Pancreas (tissue), 10 donors: ENCODE measurements at regions not wholly inside any gene's neighbourhood (a gene's known extent, or its start where the extent isn't known, plus 50 kb on each side); places are given as distances from the start of the nearest gene placed in this dataset.

Source experiments
- ATAC-seq, 4 donors: fragments of 200-7000 bp; cut with Tn5 transposase; one replicate each; pipeline versions ENCODE4 v1.8.0 to v1.9.1; 2020; ENCODE audit warnings: mild to moderate bottlenecking in 4 of 4, moderate library complexity in 4 of 4
- DNase-seq, 6 donors: peaks; one replicate each; pipeline ENCODE4 v3.0.0-alpha.2; 2020
- FAIRE-seq: peaks from 2 replicates; lab custom pipeline; 2012; peaks lifted over from hg19 to GRCh38; lab: Jason Lieb, UNC
- H3K27ac ChIP-seq, 4 donors: fragments of 200-600 bp; sonication (generic); 1 replicate in 3 of 4; 2 replicates in 1 of 4; pipeline versions ENCODE4 v1.5.0 to v1.8.0; 2020
- H3K27me3 ChIP-seq, 4 donors: fragments of 200-600 bp; one replicate each; pipeline ENCODE4 v1.8.0; 2021
- H3K36me3 ChIP-seq, 3 donors: fragments of 200-600 bp; sonication (generic) in 1 of 3; one replicate each; pipeline versions ENCODE4 v1.5.0 to v1.8.0; 2020 to 2021
- H3K4me1 ChIP-seq, 3 donors: fragments of 200-600 bp; one replicate each; pipeline ENCODE4 v1.8.0; 2021
- H3K4me3 ChIP-seq, 4 donors: fragments of 200-600 bp; sonication (generic) in 2 of 4; one replicate each; pipeline versions ENCODE4 v1.5.0 to v1.8.0; 2020 to 2021
- H3K9me3 ChIP-seq, 4 donors: fragments of 200-600 bp; one replicate each; pipeline ENCODE4 v1.8.0; 2021
- CTCF ChIP-seq, 4 donors: fragments of 200-600 bp; sonication (generic) in 3 of 4; IDR thresholded peaks; one replicate each; pipeline versions ENCODE4 v1.5.0 to v1.8.0; 2021; ENCODE audit warnings: antibody characterized with exemption in 4 of 4
- WGBS, 2 donors: extraction: QIAGEN DNeasy Blood & Tissue Kit; methylation state at CpG; one replicate each; pipeline ENCODE4 v1.1.7; 2013; 5-methylcytosine and 5-hydroxymethylcytosine counted together
- intact Hi-C, 3 donors: fragments of 100-400 bp; cut with DNase I; formaldehyde crosslinking; loops; one replicate each; pipeline versions ENCODE4 v1.11.1 to v1.14.2; 2022
- donor health status: healthy with polysubstance abuse.
- donor health status: DM: no; HTN: no; CAD: no; lungs with moderate emphysema.
- donor health status: DM: no; HTN: no; CAD: no.
- donor health status: control.
- donor health status: control.
- donor health status: Bipolar disorder and iron deficiency.
- donor health status: DM: yes; HTN: yes; CAD: no.
- donor health status: DM: no; HTN: no; CAD: no.
- donor health status: DM: no; HTN: no; CAD: no.
- donor health status: DM: yes; HTN: yes; CAD: no.

- no peak for FAIRE-seq
- Histone ChIP-seq H3K27ac (no peak overlapping the region), H3K4me3 (no peak overlapping the region), H3K9me3 (no peaks in the 10 kb centered on the region), H3K36me3 (no peaks in the 10 kb centered on the region), H3K27me3 (no peaks in the 10 kb centered on the region), H3K4me1 (no peaks in the 10 kb centered on the region)
- no peak for ATAC-seq
- intact Hi-C loops = no loop called here
- 63 to 66% methylated on average over 4 of the region's 4 CpGs for WGBS, 2 donors
- TF ChIP-seq CTCF (IDR thresholded peaks at IDR 0.05) = no peak
- no peak for DNase-seq
Measured at GRCh38 chr20:55472704-55473103, 532.6 kb downstream of the CBLN4 start.

- FAIRE-seq = no peak
- 35 to 50% methylated on average over 7 of the region's 7 CpGs for WGBS, 2 donors
Measured at GRCh38 chr20:55471052-55472006, 534.0 kb downstream of the CBLN4 start.

DNA sequence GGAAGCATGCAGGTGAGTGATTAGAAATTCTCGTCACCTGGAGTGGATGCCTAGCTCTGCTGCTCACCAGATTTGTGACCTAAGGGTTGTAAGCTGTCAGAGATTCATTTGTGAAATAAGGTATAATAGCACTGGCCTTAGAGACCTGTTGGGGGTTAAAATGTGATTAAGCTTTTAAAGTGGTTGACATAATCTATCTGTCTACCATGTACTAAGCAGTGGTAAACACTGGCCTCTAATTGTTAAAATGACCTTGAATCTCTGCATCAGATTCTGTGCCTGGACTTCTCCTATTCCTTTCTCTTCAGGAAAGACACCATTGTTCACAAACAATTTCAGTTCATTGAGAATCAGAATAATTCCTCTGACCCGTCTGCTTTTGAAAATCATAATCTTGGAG lies 536.2 kb downstream of the CBLN4 start:
- DNase-seq (no peak), ATAC-seq (no peak), FAIRE-seq (no peak)
- H3K36me3 ChIP-seq = no peaks in the 10 kb centered on the region
- no peaks in the 10 kb centered on the region for H3K9me3 ChIP-seq
- no peak for TF ChIP-seq CTCF (IDR thresholded peaks at IDR 0.05)
- no peak overlapping the region for H3K4me3 ChIP-seq
- no peaks in the 10 kb centered on the region for H3K4me1 ChIP-seq
- 24 to 28% methylated on average over 2 of the region's 2 CpGs for WGBS, 2 donors
- no peaks in the 10 kb centered on the region for H3K27me3 ChIP-seq
- no peak overlapping the region for H3K27ac ChIP-seq
- intact Hi-C loops = no loop called here

More at GRCh38 chr20:55471052-55472006, 534.0 kb downstream of the CBLN4 start:
- Histone ChIP-seq H3K4me1 (no peaks in the 10 kb centered on the region), H3K36me3 (no peaks in the 10 kb centered on the region), H3K9me3 (no peaks in the 10 kb centered on the region), H3K27me3 (no peaks in the 10 kb centered on the region), H3K27ac (no peak overlapping the region), H3K4me3 (no peak overlapping the region)
- DNase-seq (no peak), ATAC-seq (no peak)
- TF ChIP-seq CTCF (IDR thresholded peaks at IDR 0.05) = no peak
- intact Hi-C loops = no loop called here

DNA sequence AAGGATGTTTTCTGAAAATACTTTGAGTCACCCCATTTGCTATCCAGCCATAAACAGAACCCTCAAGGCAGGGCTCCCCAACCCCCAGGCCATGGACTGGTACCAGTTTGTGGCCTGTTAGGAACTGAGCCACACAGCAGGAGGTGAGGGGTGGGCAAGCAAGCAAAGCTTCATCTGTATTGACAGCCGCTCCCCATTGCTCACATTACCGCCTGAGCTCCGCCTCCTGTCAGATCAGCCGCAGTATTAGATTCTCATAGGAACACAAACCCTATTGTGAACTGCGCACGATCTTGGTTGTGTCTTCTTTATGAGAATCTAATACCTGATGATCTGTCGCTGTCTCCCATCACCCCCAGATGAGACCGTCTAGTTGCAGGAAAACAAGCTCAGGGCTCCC lies 543.8 kb downstream of the CBLN4 start:
- 91 to 94% methylated on average over 8 of the region's 8 CpGs for WGBS, 2 donors
- no peak overlapping the region for H3K27ac ChIP-seq
- TF ChIP-seq CTCF (IDR thresholded peaks at IDR 0.05) = no peak
- no peaks in the 10 kb centered on the region for H3K4me1 ChIP-seq
- intact Hi-C loops = no loop called here
- no peaks in the 10 kb centered on the region for H3K9me3 ChIP-seq
- no peaks in the 10 kb centered on the region for H3K36me3 ChIP-seq
- FAIRE-seq = no peak
- H3K27me3 ChIP-seq = no peaks in the 10 kb centered on the region
- DNase-seq = no peak
- H3K4me3 ChIP-seq = no peak overlapping the region
- no peak for ATAC-seq
